H54 (cell line): ENCODE measurements at regions not wholly inside any gene's neighbourhood (a gene's known extent, or its start where the extent isn't known, plus 50 kb on each side); places are given as distances from the start of the nearest gene placed in this dataset.

Source experiments
- DNase-seq: peaks from one replicate; pipeline ENCODE4 v3.0.0; 2011; ENCODE audit warnings: low spot score, mixed read lengths; ENCODE audit not compliant: insufficient read length
- FAIRE-seq: peaks from 3 replicates; lab custom pipeline; 2011; peaks lifted over from hg19 to GRCh38; lab: Jason Lieb, UNC
- POLR2A ChIP-seq: IDR thresholded peaks from 2 replicates; pipeline ENCODE4 v1.6.1; 2011; ENCODE audit warnings: low read depth, mild to moderate bottlenecking, low read length

GRCh38 chr14:46290706-46291105 lies 360.9 kb downstream of the RPL10L start:
- no peak for TF ChIP-seq POLR2A
- FAIRE-seq = no peak

GRCh38 chr14:46279776-46280175 lies 371.8 kb downstream of the RPL10L start:
- FAIRE-seq (no peak), DNase-seq (no peak)
- no peak for TF ChIP-seq POLR2A

More at GRCh38 chr14:46290706-46291105, 360.9 kb downstream of the RPL10L start:
- no peak for DNase-seq

GRCh38 chr14:46279327-46279726 lies 372.3 kb downstream of the RPL10L start:
- no peak for TF ChIP-seq POLR2A
- FAIRE-seq (no peak), DNase-seq (no peak)

GRCh38 chr14:46259536-46259935 lies 392.0 kb downstream of the RPL10L start:
- no peak for FAIRE-seq
- DNase-seq = no peak
- no peak for TF ChIP-seq POLR2A

GRCh38 chr14:46256381-46256780 lies 395.2 kb downstream of the RPL10L start:
- no peak for DNase-seq
- TF ChIP-seq POLR2A = no peak
- no peak for FAIRE-seq

GRCh38 chr14:46250113-46250703 lies 401.4 kb downstream of the RPL10L start:
- no peak for DNase-seq
- FAIRE-seq = no peak

GRCh38 chr14:46248001-46248630 lies 403.5 kb downstream of the RPL10L start:
- DNase-seq = no peak
- TF ChIP-seq POLR2A = no peak
- no peak for FAIRE-seq

More at GRCh38 chr14:46250113-46250703, 401.4 kb downstream of the RPL10L start:
- no peak for TF ChIP-seq POLR2A

GRCh38 chr14:46245276-46245675 lies 406.3 kb downstream of the RPL10L start:
- no peak for TF ChIP-seq POLR2A
- FAIRE-seq (no peak), DNase-seq (no peak)

- TF ChIP-seq POLR2A = no peak
- DNase-seq (no peak), FAIRE-seq (no peak)
These were observed 417.8 kb downstream of the RPL10L start for GRCh38 chr14:46233786-46234185.

- FAIRE-seq (no peak), DNase-seq (no peak)
- no peak for TF ChIP-seq POLR2A
These were observed 421.0 kb downstream of the RPL10L start for GRCh38 chr14:46230540-46230939.

GRCh38 chr14:46215801-46216200 lies 435.8 kb downstream of the RPL10L start:
- no peak for TF ChIP-seq POLR2A
- no peak for FAIRE-seq
- no peak for DNase-seq

- DNase-seq (no peak), FAIRE-seq (no peak)
- TF ChIP-seq POLR2A = no peak
These were observed 452.9 kb downstream of the RPL10L start for GRCh38 chr14:46198676-46199075.

- DNase-seq (no peak), FAIRE-seq (no peak)
- no peak for TF ChIP-seq POLR2A
These were observed 453.7 kb downstream of the RPL10L start for GRCh38 chr14:46197856-46198255.
